EL (cell line): ENCODE measurements at regions not wholly inside any gene's neighbourhood (a gene's known extent, or its start where the extent isn't known, plus 50 kb on each side); places are given as distances from the start of the nearest gene placed in this dataset.
"Not testable (repeated sequence)": the region's sequence is repeated elsewhere in the genome, so short reads cannot be mapped to it uniquely, and the experiment has no call there.

Source experiments
- DNase-seq: peaks from one replicate; pipeline ENCODE4 v3.0.0-alpha.2; 2016

GRCh38 chr1:45258059-45258650 is 51.8 kb upstream of the ZSWIM5 start:
- DNase-seq: no peak

- no peak for DNase-seq
These were observed 52.6 kb upstream of the ZSWIM5 start for GRCh38 chr1:45259053-45259452.

GRCh38 chr1:45260244-45260643 is 53.8 kb upstream of the ZSWIM5 start:
- DNase-seq: no peak

- DNase-seq: no peak
These were observed 56.7 kb upstream of the ZSWIM5 start for GRCh38 chr1:45263132-45263531.

GRCh38 chr1:45265244-45265643 is 58.8 kb upstream of the ZSWIM5 start:
- no peak for DNase-seq

- DNase-seq: peak; percentile 72
These were observed 59.9 kb upstream of the ZSWIM5 start for GRCh38 chr1:45266151-45266801.

- DNase-seq: not testable (repeated sequence)
These were observed 58.4 kb upstream of the HPDL start for GRCh38 chr1:45268310-45268709.

- not testable (repeated sequence) for DNase-seq
These were observed 54.4 kb upstream of the HPDL start for GRCh38 chr1:45272267-45272666.

- peak; percentile 91 for DNase-seq
These were observed 53.8 kb upstream of the HPDL start for GRCh38 chr1:45272913-45273371.

- DNase-seq: no peak
These were observed 51.6 kb upstream of the HPDL start for GRCh38 chr1:45275054-45275453.
